ENCODE measurements at regions not wholly inside any gene's neighbourhood (a gene's known extent, or its start where the extent isn't known, plus 50 kb on each side); places are given as distances from the start of the nearest gene placed in this dataset.

GRCh38 chr11:95695181-95695580, 94.4 kb downstream of the FAM76B start:
- TF ChIP-seq POLR2A (IDR thresholded peaks at IDR 0.05; ENCODE audit: low read depth, low read length) (no peak), POLR2AphosphoS5 (IDR thresholded peaks at IDR 0.05; ENCODE audit: low read depth, low read length) (no peak)
